ENCODE measurements at regions not wholly inside any gene's neighbourhood (a gene's known extent, or its start where the extent isn't known, plus 50 kb on each side); places are given as distances from the start of the nearest gene placed in this dataset.
"Not testable (repeated sequence)": the region's sequence is repeated elsewhere in the genome, so short reads cannot be mapped to it uniquely, and the experiment has no call there.

GRCh38 chr13:109323338-109323737 lies 463.0 kb downstream of the IRS2 start:
- DNase-seq (ENCODE audit: low spot score): no peak

GRCh38 chr13:109318945-109319590 lies 467.3 kb downstream of the IRS2 start:
- DNase-seq (ENCODE audit: low spot score): no peak

- no peak for DNase-seq (ENCODE audit: low spot score)
These were observed 470.9 kb downstream of the IRS2 start for GRCh38 chr13:109315481-109315880.

- no peak for DNase-seq (ENCODE audit: low spot score)
These were observed 472.3 kb downstream of the IRS2 start for GRCh38 chr13:109314101-109314500.

- DNase-seq (ENCODE audit: low spot score): no peak
These were observed 474.0 kb downstream of the IRS2 start for GRCh38 chr13:109312399-109312798.

- not testable (repeated sequence) for DNase-seq (ENCODE audit: low spot score)
These were observed 474.9 kb downstream of the IRS2 start for GRCh38 chr13:109311431-109311976.

GRCh38 chr13:109309625-109310363 lies 476.6 kb downstream of the IRS2 start:
- DNase-seq (ENCODE audit: low spot score): no peak

GRCh38 chr13:109307027-109307426 lies 479.4 kb downstream of the IRS2 start:
- DNase-seq (ENCODE audit: low spot score): no peak

- no peak for DNase-seq (ENCODE audit: low spot score)
These were observed 484.7 kb downstream of the IRS2 start for GRCh38 chr13:109301726-109302125.

GRCh38 chr13:109301276-109301675 lies 485.1 kb downstream of the IRS2 start:
- DNase-seq (ENCODE audit: low spot score): no peak

- DNase-seq (ENCODE audit: low spot score): no peak
These were observed 488.8 kb downstream of the IRS2 start for GRCh38 chr13:109297628-109298027.

- no peak for DNase-seq (ENCODE audit: low spot score)
These were observed 493.2 kb downstream of the IRS2 start for GRCh38 chr13:109293166-109293565.

GRCh38 chr13:109288151-109288709 lies 498.2 kb downstream of the IRS2 start:
- DNase-seq (ENCODE audit: low spot score): no peak

GRCh38 chr13:109287553-109287952 lies 498.8 kb downstream of the IRS2 start:
- no peak for DNase-seq (ENCODE audit: low spot score)

GRCh38 chr13:109285586-109285985 lies 500.8 kb downstream of the IRS2 start:
- no peak for DNase-seq (ENCODE audit: low spot score)

GRCh38 chr13:109281903-109282635 lies 504.3 kb downstream of the IRS2 start:
- DNase-seq (ENCODE audit: low spot score): no peak

GRCh38 chr13:109281017-109281902 lies 505.1 kb downstream of the IRS2 start:
- no peak for DNase-seq (ENCODE audit: low spot score)

- no peak for DNase-seq (ENCODE audit: low spot score)
These were observed 510.1 kb downstream of the IRS2 start for GRCh38 chr13:109276261-109276660.

GRCh38 chr13:109275852-109276251 lies 510.5 kb downstream of the IRS2 start:
- no peak for DNase-seq (ENCODE audit: low spot score)

- no peak for DNase-seq (ENCODE audit: low spot score)
These were observed 511.1 kb downstream of the IRS2 start for GRCh38 chr13:109275139-109275745.

Data from CD4-positive, alpha-beta T cell treated with Interleukin-2 at 100 ng/mL for 4 hours (primary cell).